Amniotic stem cell (primary cell): ENCODE measurements at regions not wholly inside any gene's neighbourhood (a gene's known extent, or its start where the extent isn't known, plus 50 kb on each side); places are given as distances from the start of the nearest gene placed in this dataset.

ENCODE experiments used
- DNase-seq: peaks from one replicate; lab custom pipeline; 2025; lab: John Stamatoyannopoulos, UW

- DNase-seq, result no peak
Observed at GRCh38 chr2:106572541-106573450, 85.6 kb downstream of the CD8B2 start.

GRCh38 chr2:106573773-106574172 is 86.6 kb downstream of the CD8B2 start:
- no peak for DNase-seq

- no peak for DNase-seq
Observed at GRCh38 chr2:106575955-106576354, 88.8 kb downstream of the CD8B2 start.

- DNase-seq, result no peak
Observed at GRCh38 chr2:106577255-106577651, 90.1 kb downstream of the CD8B2 start.

- DNase-seq, result no peak
Observed at GRCh38 chr2:106579750-106580197, 92.6 kb downstream of the CD8B2 start.

- no peak for DNase-seq
Observed at GRCh38 chr2:106580241-106580640, 93.1 kb downstream of the CD8B2 start.

- no peak for DNase-seq
Observed at GRCh38 chr2:106581328-106581727, 94.2 kb downstream of the CD8B2 start.

- DNase-seq, result no peak
Observed at GRCh38 chr2:106581755-106582147, 94.6 kb downstream of the CD8B2 start.

- DNase-seq, result peak; percentile 60
Observed at GRCh38 chr2:106582148-106583143, 95.3 kb downstream of the CD8B2 start.

- DNase-seq, result no peak
Observed at GRCh38 chr2:106584304-106584954, 97.3 kb downstream of the CD8B2 start.

GRCh38 chr2:106596844-106597243 is 109.7 kb downstream of the CD8B2 start:
- no peak for DNase-seq

- no peak for DNase-seq
Observed at GRCh38 chr2:106599540-106599939, 112.4 kb downstream of the CD8B2 start.

GRCh38 chr2:106602042-106602441 is 114.9 kb downstream of the CD8B2 start:
- no peak for DNase-seq

- DNase-seq, result no peak
Observed at GRCh38 chr2:106606652-106607051, 119.5 kb downstream of the CD8B2 start.

- no peak for DNase-seq
Observed at GRCh38 chr2:106607371-106607770, 120.2 kb downstream of the CD8B2 start.

GRCh38 chr2:106609780-106610179 is 122.6 kb downstream of the CD8B2 start:
- no peak for DNase-seq

- DNase-seq, result no peak
Observed at GRCh38 chr2:106614511-106615291, 127.5 kb downstream of the CD8B2 start.

GRCh38 chr2:106618614-106619013 is 131.4 kb downstream of the CD8B2 start:
- no peak for DNase-seq

- DNase-seq, result no peak
Observed at GRCh38 chr2:106623456-106623855, 136.3 kb downstream of the CD8B2 start.

GRCh38 chr2:106624787-106625380 is 137.7 kb downstream of the CD8B2 start:
- no peak for DNase-seq

GRCh38 chr2:106628377-106628776 is 141.2 kb downstream of the CD8B2 start:
- no peak for DNase-seq
